MCF 10A (cell line): ENCODE measurements at regions not wholly inside any gene's neighbourhood (a gene's known extent, or its start where the extent isn't known, plus 50 kb on each side); places are given as distances from the start of the nearest gene placed in this dataset.

Experiments used
- BruUV-seq: library from RNA; stranded (reverse); fragments of 400-500 nt; replicated peaks from 2 replicates; lab custom pipeline; 2021; lab: Mats Ljungman, UMichigan
- CTCF ChIA-PET: fragments of 300-600 bp; sonication (Branson Sonifier 250); formaldehyde crosslinking; extraction: SDS; loops from one replicate; lab custom pipeline; 2021; ENCODE audit warnings: antibody characterized with exemption, inconsistent platforms; lab: Yijun Ruan, JAX
- POLR2A ChIA-PET: fragments of 300-600, 350-650 bp; sonication (Branson Sonifier 250); formaldehyde crosslinking; extraction: SDS; loops from one replicate; lab custom pipeline; 2020; ENCODE audit warnings: antibody characterized with exemption, inconsistent platforms; lab: Yijun Ruan, JAX
- DNase-seq: peaks from one replicate; pipeline ENCODE4 v3.0.0-alpha.2; 2018; ENCODE audit not compliant: unreplicated experiment
- H3K27ac Mint-ChIP-seq: one replicate; pipeline ENCODE4 v1.8.0; 2022; ENCODE audit warnings: mild to moderate bottlenecking, low read depth, mixed read lengths; ENCODE audit not compliant: unreplicated experiment
- H3K27me3 Mint-ChIP-seq: one replicate; pipeline ENCODE4 v1.8.0; 2022; ENCODE audit warnings: mixed read lengths; ENCODE audit not compliant: insufficient read depth, unreplicated experiment
- H3K36me3 Mint-ChIP-seq: one replicate; pipeline ENCODE4 v1.8.0; 2022; ENCODE audit warnings: mild to moderate bottlenecking, moderate library complexity, mixed read lengths; ENCODE audit not compliant: insufficient read depth, unreplicated experiment
- H3K4me1 Mint-ChIP-seq: one replicate; pipeline ENCODE4 v1.8.0; 2022; ENCODE audit warnings: mixed read lengths; ENCODE audit not compliant: insufficient read depth, unreplicated experiment
- H3K4me3 Mint-ChIP-seq: one replicate; pipeline ENCODE4 v1.8.0; 2022; ENCODE audit warnings: mild to moderate bottlenecking, moderate library complexity, mixed read lengths; ENCODE audit not compliant: unreplicated experiment
- H3K9me3 Mint-ChIP-seq: one replicate; pipeline ENCODE4 v1.8.0; 2022; ENCODE audit warnings: mixed read lengths; ENCODE audit not compliant: unreplicated experiment
- CTCF ChIP-seq: fragments of 200-600 bp; IDR thresholded peaks from one replicate; pipeline ENCODE4 v1.8.0; 2022; ENCODE audit warnings: antibody characterized with exemption, mild to moderate bottlenecking; ENCODE audit not compliant: unreplicated experiment
- intact Hi-C: fragments of 100-400 bp; cut with micrococcal nuclease; formaldehyde crosslinking; loops from 2 replicates; pipeline ENCODE4 v1.14.1; 2022

- no TSS peak for BruUV-seq
- Mint-ChIP-seq H3K27me3 (no peaks in the 10 kb centered on the region), H3K9me3 (no peaks in the 10 kb centered on the region), H3K27ac (no peak overlapping the region), H3K36me3 (no peaks in the 10 kb centered on the region), H3K4me1 (no peaks in the 10 kb centered on the region), H3K4me3 (no peak overlapping the region)
- intact Hi-C loops = no loop called here
- TF ChIP-seq CTCF = no peak
- CTCF ChIA-PET = no interaction called here
- POLR2A ChIA-PET = no interaction called here
- no peak for DNase-seq
Measured at GRCh38 chr1:81635816-81636215, 164.9 kb upstream of the ADGRL2 start.

- Mint-ChIP-seq H3K9me3 (no peaks in the 10 kb centered on the region), H3K36me3 (no peaks in the 10 kb centered on the region), H3K27me3 (no peaks in the 10 kb centered on the region), H3K4me1 (no peaks in the 10 kb centered on the region), H3K27ac (no peak overlapping the region), H3K4me3 (no peak overlapping the region)
- intact Hi-C loops = no loop called here
- no peak for TF ChIP-seq CTCF
- ChIA-PET POLR2A (no interaction called here), CTCF (no interaction called here)
- no TSS peak for BruUV-seq
- DNase-seq = no peak
Measured at GRCh38 chr1:81634294-81634693, 166.4 kb upstream of the ADGRL2 start.

- POLR2A ChIA-PET = no interaction called here
- Mint-ChIP-seq H3K27me3 (no peaks in the 10 kb centered on the region), H3K36me3 (no peaks in the 10 kb centered on the region), H3K4me3 (no peak overlapping the region), H3K9me3 (no peaks in the 10 kb centered on the region), H3K27ac (no peak overlapping the region), H3K4me1 (no peaks in the 10 kb centered on the region)
- TF ChIP-seq CTCF = no peak
- intact Hi-C loops = no loop called here
- DNase-seq = no peak
- CTCF ChIA-PET = no interaction called here
- BruUV-seq = no TSS peak
Measured at GRCh38 chr1:81619156-81619555, 181.6 kb upstream of the ADGRL2 start.

GRCh38 chr1:81618376-81618775 is 182.4 kb upstream of the ADGRL2 start:
- Mint-ChIP-seq H3K27me3 (no peaks in the 10 kb centered on the region), H3K27ac (no peak overlapping the region), H3K4me3 (no peak overlapping the region), H3K9me3 (no peaks in the 10 kb centered on the region), H3K4me1 (no peaks in the 10 kb centered on the region), H3K36me3 (no peaks in the 10 kb centered on the region)
- BruUV-seq = no TSS peak
- intact Hi-C loops = no loop called here
- DNase-seq = no peak
- CTCF ChIA-PET = interaction anchor here (0.6 to 1.5 kb wide), 2 partner anchors 90 to 107 kb away, joined by 3 to 4 read pairs; no protein-coding TSS in a partner anchor
- POLR2A ChIA-PET = interaction anchor here (0.7 kb wide), 2 partner anchors 126 to 554 kb away, joined by 3 read pairs; no protein-coding TSS in a partner anchor
- TF ChIP-seq CTCF = no peak
